Endothelial cell of umbilical vein (primary cell): ENCODE measurements at regions not wholly inside any gene's neighbourhood (a gene's known extent, or its start where the extent isn't known, plus 50 kb on each side); places are given as distances from the start of the nearest gene placed in this dataset.

Source experiments
- BruUV-seq: library from RNA; stranded (reverse); fragments of 400-500 nt; replicated peaks from 2 replicates; lab custom pipeline; 2021; lab: Mats Ljungman, UMichigan
- CTCF ChIA-PET: fragments of 300-600, 350-600 bp; sonication (Branson Sonifier 250); formaldehyde crosslinking; loops from one replicate; lab custom pipeline; 2021; ENCODE audit warnings: antibody characterized with exemption, inconsistent platforms; lab: Charles Lee
- POLR2A ChIA-PET: fragments of 300-600, 350-600 bp; sonication (Branson Sonifier 250); formaldehyde crosslinking; loops from one replicate; lab custom pipeline; 2021; ENCODE audit warnings: antibody characterized with exemption, inconsistent platforms; lab: Charles Lee
- DNase-seq: peaks from one replicate; pipeline ENCODE4 v3.0.0-alpha.2; 2011; ENCODE audit warnings: low read depth, low spot score
- FAIRE-seq: peaks from 2 replicates; lab custom pipeline; 2011; peaks lifted over from hg19 to GRCh38; lab: Jason Lieb, UNC
- H2AFZ ChIP-seq: 2 replicates; pipeline ENCODE4 v1.6.0; 2012; ENCODE audit warnings: low read depth, low read length, control low read depth, inconsistent platforms
- H3K27ac ChIP-seq: 2 replicates; pipeline ENCODE4 v1.5.1; 2011; ENCODE audit warnings: low read depth, mild to moderate bottlenecking, control low read depth, low read length, moderate library complexity; ENCODE audit not compliant: insufficient read depth
- H3K27me3 ChIP-seq, 2 experiments: 2 replicates each; pipeline versions ENCODE4 v1.6.0 to v1.6.1; 2011; ENCODE audit warnings: low read length in 2 of 2, mixed read lengths in 1 of 2; ENCODE audit not compliant: control insufficient read depth in 2 of 2, insufficient read depth in 2 of 2
- H3K36me3 ChIP-seq, 2 experiments: 2 replicates in 1 of 2; 3 replicates in 1 of 2; pipeline ENCODE4 v1.5.1; 2011; ENCODE audit warnings: low read length in 2 of 2, mild to moderate bottlenecking in 1 of 2, moderate library complexity in 1 of 2; ENCODE audit not compliant: control insufficient read depth in 2 of 2, insufficient read depth in 2 of 2; ENCODE audit errors: extremely low read depth in 1 of 2
- H3K4me1 ChIP-seq: 3 replicates; pipeline ENCODE4 v1.5.1; 2011; ENCODE audit warnings: mild to moderate bottlenecking, low read length; ENCODE audit not compliant: control insufficient read depth, insufficient read depth; ENCODE audit errors: extremely low read depth
- H3K4me2 ChIP-seq: 2 replicates; pipeline ENCODE4 v1.6.1; 2011; ENCODE audit warnings: low read length, control low read depth, mixed read lengths; ENCODE audit not compliant: insufficient read depth
- H3K4me3 ChIP-seq, 3 experiments: fragments of 200-600 bp in 1 of 3; sonication (generic), shearing (Covaris generic) in 1 of 3; replicated peaks in 1 of 3; 2 replicates each; pipeline ENCODE4 v1.5.1; 2011 to 2016; ENCODE audit warnings: control low read depth in 3 of 3, low read length in 3 of 3, mild to moderate bottlenecking in 2 of 3, inconsistent platforms in 1 of 3, low read depth in 1 of 3, moderate library complexity in 1 of 3; ENCODE audit not compliant: insufficient read depth in 1 of 3
- H3K79me2 ChIP-seq: 2 replicates; pipeline ENCODE4 v1.6.0; 2012; ENCODE audit warnings: low read length, inconsistent platforms; ENCODE audit not compliant: control insufficient read depth, insufficient read depth
- H3K9ac ChIP-seq: replicated peaks from 2 replicates; pipeline ENCODE3; 2011; ENCODE audit warnings: low read length, control low read depth; ENCODE audit not compliant: insufficient read depth; ENCODE audit errors: extremely low read depth
- H3K9me1 ChIP-seq: replicated peaks from 3 replicates; pipeline ENCODE4 v1.6.0; 2011; ENCODE audit warnings: mild to moderate bottlenecking, low read length; ENCODE audit not compliant: control insufficient read depth, insufficient read depth; ENCODE audit errors: extremely low read depth
- H3K9me3 ChIP-seq: replicated peaks from 2 replicates; pipeline ENCODE4 v1.5.1; 2012; ENCODE audit warnings: low read length, inconsistent platforms; ENCODE audit not compliant: control insufficient read depth, insufficient read depth
- H4K20me1 ChIP-seq: replicated peaks from 2 replicates; pipeline ENCODE3; 2011; ENCODE audit warnings: mild to moderate bottlenecking, low read length; ENCODE audit not compliant: control insufficient read depth, insufficient read depth; ENCODE audit errors: extremely low read depth
- CTCF ChIP-seq, 2 donors: IDR thresholded peaks; 1 replicate in 1 of 2; 2 replicates in 1 of 2; pipeline ENCODE4 v1.5.1; 2011; ENCODE audit warnings: low read length in 2 of 2, mild to moderate bottlenecking in 2 of 2, moderate library complexity in 2 of 2, control low read depth in 1 of 2, inconsistent platforms in 1 of 2, low read depth in 1 of 2; ENCODE audit not compliant: insufficient read depth in 1 of 2; ENCODE audit errors: extremely low read depth in 1 of 2
- EZH2 ChIP-seq: IDR thresholded peaks from 2 replicates; pipeline ENCODE4 v1.6.1; 2012; ENCODE audit warnings: borderline replicate concordance, low read depth, mild to moderate bottlenecking, moderate library complexity, low read length, inconsistent platforms; ENCODE audit not compliant: severe bottlenecking
- MAX ChIP-seq: IDR thresholded peaks from 2 replicates; pipeline ENCODE4 v1.6.1; 2011; ENCODE audit not compliant: insufficient read depth, insufficient read length
- MYC ChIP-seq: IDR thresholded peaks from one replicate; pipeline ENCODE4 v1.6.1; 2011; ENCODE audit warnings: mild to moderate bottlenecking, low read depth, low read length
- POLR2A ChIP-seq: IDR thresholded peaks from 2 replicates; pipeline ENCODE4 v1.6.1; 2012; ENCODE audit warnings: low read depth, mild to moderate bottlenecking, control low read depth, low read length
- POLR2AphosphoS5 ChIP-seq: IDR thresholded peaks from 2 replicates; pipeline ENCODE4 v1.6.1; 2012; ENCODE audit warnings: low read depth, mild to moderate bottlenecking, control low read depth, low read length, moderate library complexity; ENCODE audit not compliant: insufficient read depth
- dilution Hi-C: fragments of 300-500 bp; cut with MboI; formaldehyde crosslinking; loops from one replicate; pipeline ENCODE4 v1.15.0; 2019; ENCODE audit warnings: low sequenced_read_pairs; ENCODE audit not compliant: extremely low pct_ligation_motif_present
- intact Hi-C: fragments of 100-400 bp; cut with micrococcal nuclease; formaldehyde crosslinking; loops from one replicate; pipeline ENCODE4 v1.10.0; 2022

GRCh38 chr2:238727585-238728329 lies 120.1 kb upstream of the TWIST2 start:
- Histone ChIP-seq H3K9me3 (peaks cover 2% of the 10 kb centered on the region), H3K4me3 (no peak overlapping the region), H3K4me1 (no peaks in the 10 kb centered on the region), H2AFZ (no peak overlapping the region), H3K9ac (no peak overlapping the region), H4K20me1 (no peaks in the 10 kb centered on the region), H3K27me3 (no peaks in the 10 kb centered on the region), H3K79me2 (no peaks in the 10 kb centered on the region), H3K9me1 (no peaks in the 10 kb centered on the region), H3K27ac (no peak overlapping the region), H3K36me3 (no peaks in the 10 kb centered on the region), H3K4me2 (no peak overlapping the region)
- intact Hi-C loops = no loop called here
- dilution Hi-C loops = no loop called here
- no TSS peak for BruUV-seq
- TF ChIP-seq POLR2A = no peak
- TF ChIP-seq EZH2 = no peak
- TF ChIP-seq MAX = no peak
- TF ChIP-seq POLR2AphosphoS5 = no peak
- no peak for TF ChIP-seq MYC
- TF ChIP-seq CTCF (IDR thresholded peaks at IDR 0.05; ENCODE audit: extremely low read depth in 1 of 2, insufficient read depth in 1 of 2, low read depth in 1 of 2, low read length in 2 of 2) = no peak
- ChIA-PET CTCF (no interaction called here), POLR2A (no interaction called here)
- no peak for FAIRE-seq
- DNase-seq = no peak
